NCI-H2171 (cell line): ENCODE measurements at regions not wholly inside any gene's neighbourhood (a gene's known extent, or its start where the extent isn't known, plus 50 kb on each side); places are given as distances from the start of the nearest gene placed in this dataset.

Source experiments
- DNase-seq: peaks from one replicate; lab custom pipeline; 2025; lab: John Stamatoyannopoulos, UW

GRCh38 chr11:27771516-27771915, 71.3 kb upstream of the BDNF start:
- no peak for DNase-seq

GRCh38 chr11:27770576-27770975, 70.3 kb upstream of the BDNF start:
- no peak for DNase-seq

DNA sequence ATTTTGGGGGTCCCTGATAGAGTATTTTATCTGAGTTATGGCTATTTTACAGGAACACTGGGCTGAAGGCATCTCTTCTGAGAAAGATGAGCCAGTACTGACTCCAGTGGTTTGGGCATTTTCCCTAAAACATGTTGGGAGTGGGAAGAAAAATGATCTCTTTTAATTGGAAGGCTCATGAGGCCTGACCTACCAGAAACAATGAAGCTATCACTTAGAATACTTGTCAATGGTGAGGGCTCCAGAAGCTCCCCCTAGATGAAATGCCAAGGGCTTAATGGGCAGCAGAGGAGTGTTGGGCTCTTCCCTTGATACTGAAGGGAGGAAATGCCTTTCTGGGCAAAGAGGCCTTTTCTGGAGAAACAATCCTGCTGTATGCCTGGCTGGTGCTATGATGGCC, 63.5 kb upstream of the BDNF start:
- no peak for DNase-seq

DNA sequence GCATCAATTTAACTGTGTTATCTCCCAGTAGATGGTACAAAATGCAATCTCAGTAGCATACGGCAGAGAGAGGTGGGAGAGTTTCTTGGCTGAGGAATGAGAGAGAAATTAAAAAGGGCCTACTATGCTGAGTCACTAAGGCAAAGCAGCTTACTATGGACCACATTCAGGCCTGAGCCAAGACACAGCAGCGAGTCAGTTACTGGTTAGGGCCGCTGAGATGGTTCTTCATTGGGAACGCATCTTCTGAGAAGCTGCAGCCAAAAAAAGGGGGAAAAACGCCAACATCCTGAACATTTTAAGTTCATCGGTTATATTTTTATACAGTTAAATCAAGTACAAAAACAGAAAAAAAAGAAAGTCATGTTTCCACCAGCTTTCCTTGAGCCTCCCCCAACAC, 61.1 kb upstream of the BDNF start:
- no peak for DNase-seq

- DNase-seq, result no peak
These were observed 57.7 kb upstream of the BDNF start for GRCh38 chr11:27757953-27758352.

GRCh38 chr11:27754035-27755017, 54.1 kb upstream of the BDNF start:
- DNase-seq, result no peak
